ENCODE measurements at regions not wholly inside any gene's neighbourhood (a gene's known extent, or its start where the extent isn't known, plus 50 kb on each side); places are given as distances from the start of the nearest gene placed in this dataset.
A peak's percentile ranks its signal among the peaks of the same experiment; 100 is the strongest.

DNA sequence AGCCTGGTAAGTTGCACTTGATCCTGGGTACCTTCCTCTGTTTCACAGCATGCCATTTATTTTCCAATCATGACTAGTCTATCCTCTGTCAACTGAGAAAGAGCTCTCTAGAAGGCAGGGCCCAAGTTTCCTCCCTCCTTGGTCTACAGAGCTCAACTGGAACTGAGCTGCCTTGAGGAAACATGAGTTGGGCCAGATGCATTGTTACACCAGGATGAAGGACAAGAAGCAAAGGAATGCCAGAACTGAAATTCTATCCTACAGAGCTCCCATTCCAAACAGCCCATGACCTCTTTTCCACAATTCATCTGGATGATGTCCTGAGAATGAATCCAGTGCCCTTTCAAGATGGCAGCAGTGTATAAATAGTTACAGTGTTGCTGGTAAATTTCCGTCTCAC, 66.7 kb upstream of the E2F3 start:
- Histone ChIP-seq H3K4me3 (ENCODE audit: low read length) (no peak overlapping the region), H3K4me1 (ENCODE audit: insufficient read depth, low read length) (peaks cover 5% of the 10 kb centered on the region), H3K27me3 (ENCODE audit: control insufficient read depth in 1 of 2, insufficient read depth in 2 of 2, low read length in 2 of 2) (no peaks in the 10 kb centered on the region), H3K36me3 (ENCODE audit: insufficient read depth, low read length) (no peaks in the 10 kb centered on the region), H3K9me3 (ENCODE audit: control insufficient read depth in 1 of 2, insufficient read depth in 1 of 2, low read length in 2 of 2) (peaks cover 0 to under 1% of the 10 kb centered on the region in 2 experiments), H3K27ac (ENCODE audit: low read depth in 1 of 2, low read length in 2 of 2) (peak overlapping the region in 1 of 2 donors; percentile 0)
- POLR2A ChIA-PET = interaction anchor here (1.1 to 5.0 kb wide), 6 partner anchors 8 to 69 kb away, joined by 4 to 49 read pairs (median 6); no protein-coding TSS in a partner anchor
- DNase-seq (no peak), ATAC-seq (ENCODE audit: poor library complexity) (no peak)
- TF ChIP-seq, protein P1, sequence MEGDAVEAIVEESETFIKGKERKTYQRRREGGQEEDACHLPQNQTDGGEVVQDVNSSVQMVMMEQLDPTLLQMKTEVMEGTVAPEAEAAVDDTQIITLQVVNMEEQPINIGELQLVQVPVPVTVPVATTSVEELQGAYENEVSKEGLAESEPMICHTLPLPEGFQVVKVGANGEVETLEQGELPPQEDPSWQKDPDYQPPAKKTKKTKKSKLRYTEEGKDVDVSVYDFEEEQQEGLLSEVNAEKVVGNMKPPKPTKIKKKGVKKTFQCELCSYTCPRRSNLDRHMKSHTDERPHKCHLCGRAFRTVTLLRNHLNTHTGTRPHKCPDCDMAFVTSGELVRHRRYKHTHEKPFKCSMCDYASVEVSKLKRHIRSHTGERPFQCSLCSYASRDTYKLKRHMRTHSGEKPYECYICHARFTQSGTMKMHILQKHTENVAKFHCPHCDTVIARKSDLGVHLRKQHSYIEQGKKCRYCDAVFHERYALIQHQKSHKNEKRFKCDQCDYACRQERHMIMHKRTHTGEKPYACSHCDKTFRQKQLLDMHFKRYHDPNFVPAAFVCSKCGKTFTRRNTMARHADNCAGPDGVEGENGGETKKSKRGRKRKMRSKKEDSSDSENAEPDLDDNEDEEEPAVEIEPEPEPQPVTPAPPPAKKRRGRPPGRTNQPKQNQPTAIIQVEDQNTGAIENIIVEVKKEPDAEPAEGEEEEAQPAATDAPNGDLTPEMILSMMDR (IDR thresholded peaks at IDR 0.05) = no peak
- intact Hi-C loops (cut with DNase I, micrococcal nuclease) = no loop called here
- H3K27ac Mint-ChIP-seq = no peak overlapping the region
- peaks cover 33% of the 10 kb centered on the region for H3K4me1 Mint-ChIP-seq (ENCODE audit: low read depth)
- H3K4me3 Mint-ChIP-seq = peak overlapping the region; percentile 13
- CTCF ChIA-PET = no interaction called here
- H3K9me3 Mint-ChIP-seq = no peaks in the 10 kb centered on the region
- no peaks in the 10 kb centered on the region for H3K27me3 Mint-ChIP-seq
- no peaks in the 10 kb centered on the region for H3K36me3 Mint-ChIP-seq (ENCODE audit: low read depth)

DNA sequence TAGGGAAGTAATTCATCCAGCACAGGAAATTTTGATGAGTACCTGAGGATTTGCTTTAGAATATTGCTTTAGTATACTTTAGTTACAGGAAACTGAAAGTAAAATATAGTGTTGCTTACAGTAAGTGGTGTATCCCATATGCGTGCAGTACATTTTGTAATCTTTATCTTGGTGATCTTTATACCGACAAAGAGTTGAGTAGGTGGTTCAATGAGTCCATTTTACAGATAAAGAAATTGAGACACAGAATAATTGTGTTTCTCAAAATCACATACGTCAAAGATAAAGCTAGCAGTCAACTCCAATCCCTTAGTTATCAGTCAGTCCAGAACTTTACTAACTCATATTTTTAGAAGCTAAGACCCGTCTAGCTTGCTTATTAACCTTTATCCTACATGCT, 65.8 kb upstream of the E2F3 start:
- Histone ChIP-seq H3K9me3 (ENCODE audit: control insufficient read depth in 1 of 2, insufficient read depth in 1 of 2, low read length in 2 of 2) (peaks cover 0 to 4% of the 10 kb centered on the region in 2 experiments), H3K4me1 (ENCODE audit: insufficient read depth, low read length) (peaks cover 5% of the 10 kb centered on the region), H3K27ac (ENCODE audit: low read depth in 1 of 2, low read length in 2 of 2) (no peak overlapping the region), H3K27me3 (ENCODE audit: control insufficient read depth in 1 of 2, insufficient read depth in 2 of 2, low read length in 2 of 2) (no peaks in the 10 kb centered on the region), H3K36me3 (ENCODE audit: insufficient read depth, low read length) (no peaks in the 10 kb centered on the region), H3K4me3 (ENCODE audit: low read length) (peak overlapping the region; percentile 31)
- Mint-ChIP-seq H3K27ac (peak overlapping the region; percentile 61), H3K4me1 (ENCODE audit: low read depth) (peaks cover 33% of the 10 kb centered on the region), H3K27me3 (no peaks in the 10 kb centered on the region), H3K9me3 (no peaks in the 10 kb centered on the region), H3K4me3 (peak overlapping the region; percentile 82), H3K36me3 (ENCODE audit: low read depth) (no peaks in the 10 kb centered on the region)
- peak; percentile 54 for ATAC-seq (ENCODE audit: poor library complexity)
- DNase-seq = peak in 2 of 14 experiments; percentile 18 to 46
- CTCF ChIA-PET = interaction anchor here (1.5 kb wide), 1 partner anchor 10 kb away, joined by 3 read pairs; no protein-coding TSS in a partner anchor
- intact Hi-C loops (cut with DNase I, micrococcal nuclease) = no loop called here
- POLR2A ChIA-PET = interaction anchor here (1.1 to 5.0 kb wide), 8 partner anchors 9 to 123 kb away, joined by 3 to 49 read pairs (median 6); no protein-coding TSS in a partner anchor
- TF ChIP-seq, protein P1 (IDR thresholded peaks at IDR 0.05) = no peak

DNA sequence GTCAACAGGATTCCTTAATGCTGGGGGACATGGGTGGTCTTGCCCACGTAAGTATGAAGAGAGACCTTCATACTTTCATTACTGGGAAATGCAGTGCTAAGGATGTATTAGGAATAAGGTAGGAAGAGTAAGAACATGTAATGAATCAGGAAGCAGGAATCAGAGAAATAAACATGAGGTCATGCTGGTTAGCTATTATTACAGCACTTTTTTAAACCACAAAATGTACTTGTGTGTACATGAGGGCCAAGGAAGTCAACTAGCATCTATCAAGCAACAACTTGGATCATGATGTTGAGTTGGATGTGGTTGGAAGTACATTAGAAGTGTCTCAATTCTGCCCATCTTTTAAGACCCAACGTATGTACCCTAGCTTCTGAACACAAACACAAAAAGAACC, 63.5 kb upstream of the E2F3 start:
- no peak overlapping the region for H3K27ac Mint-ChIP-seq
- ChIA-PET POLR2A (interaction anchor here (1.1 to 5.0 kb wide), 2 partner anchors 19 to 28 kb away, joined by 3 to 45 read pairs; no protein-coding TSS in a partner anchor), CTCF (no interaction called here)

More for the DNA sequence above, 63.5 kb upstream of the E2F3 start:
- H3K27me3 ChIP-seq (ENCODE audit: control insufficient read depth in 1 of 2, insufficient read depth in 2 of 2, low read length in 2 of 2) = no peaks in the 10 kb centered on the region
- peaks cover 30% of the 10 kb centered on the region for H3K4me1 Mint-ChIP-seq (ENCODE audit: low read depth)
- no peak overlapping the region for H3K4me3 ChIP-seq (ENCODE audit: low read length)
- H3K27ac ChIP-seq (ENCODE audit: low read depth in 1 of 2, low read length in 2 of 2) = no peak overlapping the region
- no peaks in the 10 kb centered on the region for H3K36me3 ChIP-seq (ENCODE audit: insufficient read depth, low read length)
- no peaks in the 10 kb centered on the region for H3K9me3 Mint-ChIP-seq
- H3K9me3 ChIP-seq (ENCODE audit: control insufficient read depth in 1 of 2, insufficient read depth in 1 of 2, low read length in 2 of 2) = peaks cover 0 to 4% of the 10 kb centered on the region in 2 experiments
- no peak overlapping the region for H3K4me3 Mint-ChIP-seq
- ATAC-seq (ENCODE audit: poor library complexity) = no peak
- TF ChIP-seq, protein P1 (IDR thresholded peaks at IDR 0.05) = no peak
- H3K27me3 Mint-ChIP-seq = no peaks in the 10 kb centered on the region
- intact Hi-C loops (cut with DNase I, micrococcal nuclease) = no loop called here
- no peaks in the 10 kb centered on the region for H3K36me3 Mint-ChIP-seq (ENCODE audit: low read depth)
- peaks cover 5% of the 10 kb centered on the region for H3K4me1 ChIP-seq (ENCODE audit: insufficient read depth, low read length)
- DNase-seq = no peak
